GM12865 (cell line): ENCODE measurements at regions not wholly inside any gene's neighbourhood (a gene's known extent, or its start where the extent isn't known, plus 50 kb on each side); places are given as distances from the start of the nearest gene placed in this dataset.

Source experiments
- DNase-seq: peaks from one replicate; pipeline ENCODE4 v3.0.0; 2010; ENCODE audit warnings: low read depth
- H3K4me3 ChIP-seq: 2 replicates; pipeline ENCODE4 v1.5.1; 2011; ENCODE audit warnings: mild to moderate bottlenecking, low read depth, low read length, control low read depth
- TF ChIP-seq, protein P1 (sequence below): IDR thresholded peaks from 2 replicates; pipeline ENCODE4 v1.5.1; 2011; ENCODE audit warnings: low read length, control low read depth, low read depth, inconsistent platforms; ENCODE audit not compliant: insufficient read depth; ENCODE audit errors: missing control alignments

DNA sequence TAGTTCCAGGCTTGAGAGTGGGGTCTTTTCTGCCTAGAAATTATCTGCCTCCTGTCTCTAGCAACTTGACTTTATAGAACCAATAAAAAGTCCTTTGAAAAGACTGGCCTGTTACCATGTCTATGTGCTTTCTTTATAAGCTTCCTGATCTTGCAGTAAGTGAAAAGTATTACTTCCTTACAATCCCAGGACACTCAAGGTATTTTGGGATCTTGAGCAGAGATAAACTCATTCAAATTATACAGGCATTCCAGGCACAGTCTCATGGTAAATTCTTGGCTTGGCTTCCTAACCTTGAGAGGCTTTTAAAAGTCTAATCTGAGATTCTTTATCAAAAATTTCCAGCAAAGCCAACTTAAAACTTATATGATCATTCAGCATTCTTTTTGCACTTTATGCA lies 833.0 kb upstream of the POU3F4 start:
- TF ChIP-seq, protein P1, sequence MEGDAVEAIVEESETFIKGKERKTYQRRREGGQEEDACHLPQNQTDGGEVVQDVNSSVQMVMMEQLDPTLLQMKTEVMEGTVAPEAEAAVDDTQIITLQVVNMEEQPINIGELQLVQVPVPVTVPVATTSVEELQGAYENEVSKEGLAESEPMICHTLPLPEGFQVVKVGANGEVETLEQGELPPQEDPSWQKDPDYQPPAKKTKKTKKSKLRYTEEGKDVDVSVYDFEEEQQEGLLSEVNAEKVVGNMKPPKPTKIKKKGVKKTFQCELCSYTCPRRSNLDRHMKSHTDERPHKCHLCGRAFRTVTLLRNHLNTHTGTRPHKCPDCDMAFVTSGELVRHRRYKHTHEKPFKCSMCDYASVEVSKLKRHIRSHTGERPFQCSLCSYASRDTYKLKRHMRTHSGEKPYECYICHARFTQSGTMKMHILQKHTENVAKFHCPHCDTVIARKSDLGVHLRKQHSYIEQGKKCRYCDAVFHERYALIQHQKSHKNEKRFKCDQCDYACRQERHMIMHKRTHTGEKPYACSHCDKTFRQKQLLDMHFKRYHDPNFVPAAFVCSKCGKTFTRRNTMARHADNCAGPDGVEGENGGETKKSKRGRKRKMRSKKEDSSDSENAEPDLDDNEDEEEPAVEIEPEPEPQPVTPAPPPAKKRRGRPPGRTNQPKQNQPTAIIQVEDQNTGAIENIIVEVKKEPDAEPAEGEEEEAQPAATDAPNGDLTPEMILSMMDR = no peak
- no peak overlapping the region for H3K4me3 ChIP-seq
- DNase-seq = no peak

DNA sequence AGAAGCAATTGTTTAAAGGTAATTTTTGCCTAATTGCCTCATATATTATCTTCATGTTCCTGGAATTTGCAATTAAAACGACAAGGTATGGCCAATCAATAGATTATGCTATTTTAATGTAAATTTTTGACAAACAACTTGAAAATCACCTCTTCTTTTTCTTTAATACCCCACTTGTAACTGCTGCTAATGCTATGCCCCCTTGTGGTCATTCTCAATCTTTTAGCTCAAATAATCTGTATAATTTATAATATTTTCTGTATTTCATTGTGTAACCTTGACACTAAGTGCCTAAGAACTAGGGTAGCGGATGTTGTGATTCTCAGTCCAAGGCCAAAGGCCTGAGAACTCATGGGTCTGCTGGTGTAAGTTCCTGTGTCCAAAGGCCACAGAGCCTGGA lies 831.7 kb upstream of the POU3F4 start:
- TF ChIP-seq, protein P1 = no peak
- DNase-seq = no peak
- H3K4me3 ChIP-seq = no peak overlapping the region

DNA sequence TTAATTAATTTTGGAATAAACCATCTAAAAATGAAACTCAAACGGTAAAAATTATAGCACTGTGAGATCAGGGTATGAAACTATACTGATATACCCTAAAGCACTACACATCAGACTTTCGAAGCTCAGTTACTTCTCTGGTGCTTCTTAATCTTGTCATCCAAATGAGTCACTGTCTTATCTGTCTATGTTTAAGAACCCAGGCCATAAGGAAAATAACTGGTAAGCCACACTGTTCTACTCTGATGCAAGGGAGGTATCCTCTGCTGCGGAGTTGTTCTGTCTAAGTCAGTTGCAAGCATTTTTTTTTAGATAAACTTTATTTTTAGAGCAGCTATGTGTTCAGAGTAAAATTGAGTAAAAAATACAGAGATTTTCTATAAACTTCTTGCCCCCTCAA lies 830.8 kb upstream of the POU3F4 start:
- TF ChIP-seq, protein P1 = no peak
- DNase-seq = no peak
- H3K4me3 ChIP-seq = no peak overlapping the region

DNA sequence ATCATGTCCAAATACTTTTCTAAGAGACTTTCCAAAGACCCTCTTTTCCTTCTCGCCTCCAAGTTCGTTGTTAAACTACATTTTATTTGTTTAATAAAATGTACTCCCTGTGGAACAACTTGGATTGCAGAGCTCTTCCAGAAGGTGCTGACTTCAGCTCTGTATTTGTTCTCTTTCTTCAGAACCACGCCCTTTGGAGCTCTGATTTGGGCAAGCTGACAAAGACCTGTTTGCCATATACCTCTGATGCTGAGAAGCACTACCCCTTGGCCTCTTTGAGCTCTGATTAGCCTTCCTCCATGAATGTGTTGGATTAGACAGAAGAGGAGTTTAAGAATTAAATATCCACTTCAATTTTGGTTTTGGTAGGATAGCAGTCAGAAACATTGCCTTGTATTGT lies 815.1 kb upstream of the POU3F4 start:
- TF ChIP-seq, protein P1 = no peak
- H3K4me3 ChIP-seq = no peak overlapping the region
- no peak for DNase-seq

DNA sequence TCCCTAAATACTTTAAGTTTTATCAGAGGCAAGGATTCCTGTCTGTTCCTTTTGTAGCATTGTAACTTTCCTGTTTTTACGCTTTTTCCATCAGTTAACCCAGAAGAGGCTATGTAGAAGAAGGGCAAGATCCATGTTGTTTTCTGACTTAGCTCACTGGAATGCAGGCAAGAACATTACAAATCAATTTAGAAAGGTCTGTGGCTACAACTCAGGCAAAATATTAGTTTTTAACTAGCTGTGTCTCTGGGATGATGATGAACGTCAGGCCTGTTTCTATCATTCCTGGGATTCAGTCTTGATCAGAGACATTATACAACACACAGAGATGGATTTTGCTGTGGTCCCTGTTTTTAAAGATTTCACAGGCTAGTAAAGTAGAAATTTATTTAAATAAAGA lies 813.0 kb upstream of the POU3F4 start:
- no peak overlapping the region for H3K4me3 ChIP-seq
- DNase-seq = no peak
- TF ChIP-seq, protein P1 = no peak

DNA sequence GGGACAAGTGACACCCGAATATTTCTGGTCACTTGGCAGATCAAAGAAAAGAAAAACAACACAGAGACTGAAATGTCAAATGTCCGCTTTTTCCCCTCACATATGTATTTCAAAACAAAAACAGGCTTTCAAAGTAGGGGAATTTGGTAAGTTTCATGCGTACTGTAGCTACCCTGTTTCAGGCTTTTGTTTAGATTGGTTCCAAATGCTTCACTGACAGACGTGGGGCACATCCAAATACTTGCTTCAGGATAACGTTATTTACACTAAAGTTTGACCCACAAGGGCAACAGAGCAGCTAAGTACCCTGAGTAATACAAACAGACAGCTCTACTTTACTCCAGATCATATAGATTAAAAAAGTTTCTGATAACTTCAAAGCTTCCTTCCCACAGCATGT lies 804.5 kb upstream of the POU3F4 start:
- no peak overlapping the region for H3K4me3 ChIP-seq
- no peak for DNase-seq
- TF ChIP-seq, protein P1 = no peak

DNA sequence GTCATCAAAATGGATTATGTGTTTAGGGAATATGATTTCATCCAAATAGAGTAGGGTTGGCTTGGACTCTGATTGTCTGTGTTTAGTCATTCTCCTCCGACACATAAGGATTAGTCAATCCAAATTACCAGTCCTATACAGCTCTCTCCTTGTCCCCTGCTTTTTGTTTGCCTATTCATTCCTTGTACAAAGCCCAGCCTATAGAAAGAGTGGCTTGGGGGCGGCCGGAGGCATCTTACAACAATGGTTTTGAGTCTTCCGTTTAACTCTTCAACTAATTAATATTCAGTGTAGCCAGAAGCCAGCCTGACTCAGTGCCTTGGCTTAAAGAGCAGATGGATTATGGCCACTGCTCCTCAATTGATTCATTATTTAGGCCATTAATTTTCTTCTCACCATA lies 796.6 kb upstream of the POU3F4 start:
- H3K4me3 ChIP-seq = no peak overlapping the region
- TF ChIP-seq, protein P1 = no peak
- DNase-seq = no peak
